GM21526 (cell line): ENCODE measurements at regions not wholly inside any gene's neighbourhood (a gene's known extent, or its start where the extent isn't known, plus 50 kb on each side); places are given as distances from the start of the nearest gene placed in this dataset.
"Not testable (repeated sequence)": the region's sequence is repeated elsewhere in the genome, so short reads cannot be mapped to it uniquely, and the experiment has no call there.

Experiments used
- ATAC-seq: cut with Tn5 transposase; IDR thresholded peaks from one replicate; pipeline ENCODE4 v1.9.1; 2021; ENCODE audit warnings: moderate library complexity; ENCODE audit not compliant: unreplicated experiment, low FRiP score

DNA sequence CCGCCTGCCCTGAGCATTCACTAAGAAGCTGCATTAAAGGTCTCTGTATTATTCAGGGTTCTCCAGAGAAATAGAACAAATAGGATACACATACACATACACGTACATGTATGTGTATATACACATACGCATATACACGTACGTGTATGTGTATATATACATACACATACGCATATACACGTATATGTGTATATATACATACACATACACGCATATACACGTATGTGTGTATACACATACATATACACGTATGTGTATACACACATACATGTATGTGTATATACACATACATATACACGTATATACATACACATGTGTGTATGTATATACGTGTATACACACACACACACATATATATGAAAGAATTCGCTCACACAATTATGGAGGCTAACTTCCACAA is 108.9 kb upstream of the BARHL2 start:
- ATAC-seq, result no peak

DNA sequence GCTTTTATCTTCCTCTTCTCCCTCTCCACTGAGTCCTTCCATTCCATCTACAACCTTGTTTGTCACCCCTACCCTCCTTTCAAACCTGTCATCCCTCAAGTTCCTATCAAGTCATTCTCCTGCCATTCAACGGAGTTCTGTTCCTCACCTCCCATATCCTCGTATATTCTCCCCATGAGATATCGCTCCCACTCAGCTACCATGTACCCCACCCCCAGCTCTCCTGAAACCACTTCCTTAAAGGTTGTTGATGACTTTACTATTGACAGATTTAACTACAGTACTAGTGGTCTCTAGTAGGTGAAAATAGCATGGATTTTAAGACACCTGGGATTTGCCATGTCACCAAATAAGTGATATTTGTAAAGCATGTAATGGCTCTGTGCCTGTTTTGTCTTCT is 107.4 kb upstream of the BARHL2 start:
- no peak for ATAC-seq

DNA sequence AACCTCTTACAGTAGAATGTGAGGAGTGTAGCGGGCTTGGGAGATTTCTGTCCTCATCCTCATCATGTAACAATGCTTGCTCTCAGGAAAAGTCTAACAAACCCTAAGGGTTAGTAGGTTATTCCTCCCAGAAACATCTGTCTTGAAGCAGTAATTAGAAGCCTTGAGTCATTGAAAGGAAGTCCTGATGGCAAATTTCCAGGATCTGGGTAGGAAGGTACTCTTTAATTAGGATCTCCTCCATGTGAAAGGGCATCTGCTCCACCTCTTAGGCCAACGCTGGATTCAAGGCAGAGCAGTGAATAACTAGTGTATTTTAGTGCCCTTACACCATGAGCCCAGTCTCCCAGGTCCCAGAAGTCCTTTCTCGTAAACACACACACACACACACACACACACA is 106.6 kb upstream of the BARHL2 start:
- no peak for ATAC-seq

DNA sequence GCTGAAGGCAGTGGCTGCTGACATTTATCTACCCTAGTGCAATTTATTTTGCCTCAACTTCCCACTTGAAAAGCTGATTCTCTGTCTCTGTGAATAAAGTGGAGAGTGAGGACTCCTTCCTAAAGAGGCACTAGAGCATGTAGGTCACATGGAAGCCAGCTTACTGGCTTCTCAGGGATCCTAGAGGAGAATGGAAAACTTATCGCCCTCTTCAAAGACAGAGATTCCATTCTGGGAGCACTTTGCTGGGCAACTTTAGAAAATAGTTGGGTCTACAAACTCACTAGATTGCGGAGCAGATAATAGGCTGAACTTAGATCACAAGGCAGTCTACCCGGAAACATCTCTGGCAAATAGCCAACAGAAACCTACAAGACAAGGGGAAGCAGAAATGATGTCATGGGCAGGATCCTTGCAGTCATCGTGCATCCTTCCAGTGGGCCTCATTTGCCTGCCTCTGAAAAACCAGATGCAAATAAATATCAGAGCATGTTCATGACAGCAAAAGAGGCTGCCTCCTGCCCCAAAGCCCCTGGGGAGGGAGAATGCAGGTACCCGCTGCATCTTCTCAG is 104.8 kb upstream of the BARHL2 start:
- ATAC-seq, result no peak

DNA sequence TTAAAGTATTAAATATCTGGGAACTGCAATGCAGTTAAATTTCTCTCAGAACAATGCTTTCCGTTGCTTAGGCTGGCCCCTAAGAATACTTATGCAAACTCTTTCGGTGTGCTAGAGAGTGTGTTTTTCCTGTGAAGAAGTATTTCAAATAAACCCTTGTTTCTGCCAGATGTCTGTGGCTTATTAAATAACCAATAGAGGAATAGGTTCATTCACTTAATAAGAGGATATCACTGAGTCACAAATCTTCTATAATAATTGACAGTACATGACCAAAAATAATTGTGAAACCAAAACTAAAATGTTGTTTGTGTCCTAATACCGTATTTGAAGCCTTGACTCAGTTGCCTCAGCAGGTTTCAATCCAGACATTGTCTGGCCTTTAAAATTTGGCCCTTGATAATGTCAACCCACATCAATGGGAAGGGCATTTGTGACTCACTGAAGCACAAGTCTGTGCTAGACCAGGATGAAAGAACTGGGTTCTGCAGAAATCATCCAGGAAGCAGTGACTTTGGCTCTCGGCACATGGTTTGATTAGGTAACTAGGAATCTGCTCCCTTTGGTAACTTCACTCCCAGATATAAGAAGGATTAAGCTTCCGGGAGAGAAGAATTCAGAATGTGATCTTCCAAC is 104.2 kb upstream of the BARHL2 start:
- ATAC-seq, result no peak

DNA sequence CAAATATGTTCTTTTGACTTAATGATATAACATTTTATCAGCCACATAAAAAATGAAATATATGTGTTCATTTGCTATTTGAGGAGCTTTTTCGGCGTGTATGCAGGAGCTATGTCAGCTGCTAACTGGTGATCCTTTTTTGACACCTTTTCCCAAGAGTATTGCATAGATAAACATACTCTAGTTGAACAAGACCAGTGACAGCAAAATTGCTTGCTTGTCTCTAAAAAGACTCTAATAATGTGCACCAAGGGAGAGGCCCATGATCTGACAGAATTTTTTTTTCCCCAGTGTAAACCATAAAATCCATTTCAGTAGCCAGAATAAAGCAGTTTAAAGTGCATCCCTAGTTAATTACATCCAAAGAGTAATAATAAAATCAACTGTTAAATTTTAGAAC is 103.6 kb upstream of the BARHL2 start:
- ATAC-seq, result no peak

DNA sequence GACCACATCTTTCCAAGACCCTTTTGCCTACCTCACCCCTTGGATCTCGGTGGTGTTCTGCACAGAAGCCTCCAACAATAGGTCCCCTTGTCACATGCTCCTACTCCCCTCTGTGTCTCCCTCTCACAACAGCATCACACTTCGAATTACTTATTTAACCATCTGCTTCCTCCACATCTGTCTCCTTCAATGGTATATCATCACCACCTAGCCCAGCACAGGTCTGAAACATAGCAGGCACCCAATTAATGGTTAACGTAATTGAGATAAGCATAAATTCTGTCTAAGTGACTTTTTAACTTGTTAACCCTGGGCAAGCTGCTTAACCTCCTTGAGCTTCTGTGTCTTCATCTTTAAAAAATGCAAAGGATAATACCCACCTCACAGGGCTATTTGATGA is 100.3 kb upstream of the BARHL2 start:
- ATAC-seq, result no peak

DNA sequence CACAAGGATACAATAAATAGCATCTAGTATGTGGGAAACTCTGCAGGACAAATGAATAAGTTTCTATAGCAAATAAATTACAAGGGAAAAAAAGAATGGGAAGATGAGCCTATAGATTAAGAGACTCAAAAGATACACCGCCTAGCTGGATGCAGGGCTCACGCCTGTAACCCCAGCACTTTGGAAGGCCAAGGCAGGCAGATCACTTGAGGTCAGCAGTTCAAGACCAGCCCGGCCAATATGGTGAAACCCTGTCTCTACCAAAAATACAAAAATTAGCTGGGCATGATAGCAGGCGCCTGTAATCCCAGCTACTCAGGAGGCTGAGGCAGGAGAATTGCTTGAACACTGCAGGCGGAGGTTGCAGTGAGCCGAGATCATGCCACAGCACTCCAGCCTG is 95.1 kb upstream of the BARHL2 start:
- not testable (repeated sequence) for ATAC-seq

DNA sequence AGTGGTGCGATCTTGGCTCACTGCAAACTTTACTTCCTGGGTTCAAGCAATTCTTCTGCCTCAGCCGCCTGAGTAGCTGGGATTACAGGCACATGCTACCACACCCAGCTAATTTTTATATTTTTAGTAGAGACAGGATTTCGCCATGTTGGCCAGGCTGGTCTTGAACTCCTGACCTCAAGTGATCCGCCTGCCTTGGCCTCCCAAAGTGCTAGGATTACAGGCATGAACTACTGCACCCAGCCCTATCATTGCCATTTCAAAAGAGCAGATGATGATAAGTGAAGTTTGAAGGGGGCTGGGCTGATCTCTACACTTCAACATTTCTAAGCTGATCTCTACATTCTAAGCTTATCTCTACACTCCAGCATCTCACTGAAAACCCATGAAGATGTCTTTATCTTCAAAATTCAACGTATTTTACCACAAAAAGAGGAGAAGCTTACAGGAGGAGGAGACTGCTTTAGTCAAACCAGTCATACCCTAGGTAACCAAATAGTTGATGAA is 94.4 kb upstream of the BARHL2 start:
- not testable (repeated sequence) for ATAC-seq

DNA sequence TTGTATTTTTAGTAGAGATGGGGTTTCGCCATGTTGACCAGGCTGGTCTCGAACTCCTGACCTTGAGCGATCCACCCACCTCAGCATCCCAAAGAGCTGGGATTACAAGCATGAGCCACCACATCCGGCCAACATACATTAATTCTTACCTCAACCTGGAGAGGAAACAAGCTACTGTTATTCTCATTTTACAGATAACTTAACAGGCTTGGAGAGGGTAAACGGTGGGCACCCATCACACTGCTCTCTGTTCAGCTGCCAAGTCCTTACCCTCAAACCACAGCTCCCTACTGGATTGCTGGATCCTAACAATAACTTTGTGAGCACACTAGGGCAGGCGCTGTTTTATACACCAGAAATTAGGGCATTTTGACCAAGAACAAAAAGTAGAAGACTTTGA is 93.6 kb upstream of the BARHL2 start:
- ATAC-seq, result no peak

DNA sequence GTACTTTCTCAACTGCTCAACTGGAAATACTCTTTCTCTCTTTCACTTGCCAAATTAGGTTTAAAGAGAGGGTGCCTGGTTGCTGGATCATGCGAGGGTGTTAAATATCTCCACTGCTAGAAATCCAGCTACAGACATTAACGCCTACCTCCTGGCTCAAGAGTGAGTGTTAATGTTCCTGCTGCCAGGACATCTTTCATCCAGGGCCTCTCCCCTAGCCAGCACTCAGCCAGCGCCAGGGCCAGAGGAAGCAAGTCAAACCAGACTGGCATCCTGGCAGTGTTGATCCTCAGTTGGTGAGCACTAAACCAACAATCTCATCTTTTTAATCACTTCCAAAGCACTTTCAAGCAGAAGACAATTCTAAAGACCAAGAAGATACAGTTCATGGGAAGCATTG is 92.9 kb upstream of the BARHL2 start:
- no peak for ATAC-seq

DNA sequence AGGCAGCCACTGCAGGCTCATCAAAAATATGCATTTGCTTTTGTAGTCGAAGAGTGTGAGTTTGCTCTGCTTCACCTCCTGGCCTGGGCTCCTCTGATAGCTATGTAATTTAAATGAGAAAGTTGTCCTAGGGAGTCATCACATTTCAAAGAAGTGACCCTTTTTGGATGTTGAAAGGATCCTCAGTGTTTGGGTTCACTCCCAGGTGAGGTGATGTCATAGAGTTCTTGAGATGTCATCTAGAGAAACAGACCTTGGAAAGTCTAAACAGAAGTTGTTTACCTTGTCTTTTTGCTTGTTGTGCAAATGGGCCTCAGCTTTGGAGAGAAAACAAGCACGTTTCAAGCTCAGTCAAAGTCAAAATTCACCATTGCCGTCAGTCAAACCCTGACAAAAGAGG is 92.0 kb upstream of the BARHL2 start:
- no peak for ATAC-seq

DNA sequence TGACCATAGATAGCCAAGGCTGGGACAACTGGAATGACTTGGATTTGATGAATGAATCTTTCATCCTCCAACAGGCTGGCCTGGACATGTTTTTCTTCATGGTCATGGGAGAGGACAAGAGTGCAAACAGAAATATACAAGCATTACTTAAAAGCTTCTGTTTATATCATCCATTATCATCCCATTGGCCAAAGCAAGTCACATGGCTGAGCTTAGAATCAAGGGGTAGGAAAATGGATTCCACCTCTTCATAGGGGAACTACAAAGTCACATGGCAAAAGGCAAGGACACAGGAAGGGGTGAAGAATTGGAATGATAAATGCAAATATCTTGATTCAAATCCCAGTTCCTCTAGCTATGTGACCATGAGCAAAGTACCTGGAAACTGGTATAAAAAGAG is 90.2 kb upstream of the BARHL2 start:
- no peak for ATAC-seq

DNA sequence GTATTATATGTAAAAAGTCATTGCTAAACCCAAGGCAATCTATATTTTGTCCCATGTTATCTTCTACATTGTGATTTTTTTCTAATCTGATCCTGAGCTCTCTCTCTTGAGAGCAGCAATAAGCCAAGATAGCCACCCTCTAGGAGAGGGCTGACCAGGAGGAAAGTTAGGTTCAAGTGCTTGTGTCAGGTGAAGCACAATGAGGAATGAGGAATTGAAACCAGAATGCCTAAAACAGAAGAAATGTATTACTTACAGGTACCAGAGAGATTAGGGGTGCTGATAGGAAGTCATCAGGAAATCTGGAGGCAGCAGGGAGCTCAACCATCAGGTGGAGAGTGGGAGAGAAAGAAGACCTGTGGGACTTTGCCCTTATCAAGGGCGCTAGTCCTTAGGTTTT is 85.5 kb upstream of the BARHL2 start:
- ATAC-seq, result no peak

DNA sequence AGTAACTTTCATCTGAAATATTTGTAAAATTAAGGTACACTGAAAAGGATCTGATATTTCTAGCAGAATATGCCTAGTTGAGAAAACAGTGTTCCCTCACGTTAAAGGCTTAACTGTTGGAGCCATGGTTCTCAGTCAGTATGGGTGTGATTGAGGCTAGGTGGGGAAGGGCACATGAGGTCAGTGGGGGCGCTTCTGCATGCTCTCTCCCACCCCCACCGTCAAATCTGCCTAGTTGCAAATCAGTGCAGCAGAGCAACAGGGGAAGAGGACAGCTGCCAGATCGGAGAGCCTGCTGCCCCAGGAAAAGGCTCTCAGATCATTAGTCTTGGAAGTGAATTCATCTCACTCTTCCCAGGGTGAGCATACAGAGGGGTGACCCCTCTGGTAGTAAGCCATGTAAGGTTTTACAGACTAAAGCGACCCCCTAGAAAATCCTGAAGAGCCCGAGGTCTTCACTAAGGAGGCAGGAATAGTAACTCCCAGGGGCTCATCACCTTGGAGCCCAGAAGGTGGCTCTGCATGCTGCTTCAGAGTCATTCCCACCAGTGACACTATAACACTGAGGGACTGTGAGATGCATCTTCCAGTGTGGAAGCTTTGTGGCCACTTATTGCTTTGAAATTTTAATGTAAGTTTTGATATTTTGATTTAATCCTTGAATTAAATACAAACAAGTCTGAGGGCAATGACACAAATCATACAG is 83.1 kb upstream of the BARHL2 start:
- no peak for ATAC-seq

DNA sequence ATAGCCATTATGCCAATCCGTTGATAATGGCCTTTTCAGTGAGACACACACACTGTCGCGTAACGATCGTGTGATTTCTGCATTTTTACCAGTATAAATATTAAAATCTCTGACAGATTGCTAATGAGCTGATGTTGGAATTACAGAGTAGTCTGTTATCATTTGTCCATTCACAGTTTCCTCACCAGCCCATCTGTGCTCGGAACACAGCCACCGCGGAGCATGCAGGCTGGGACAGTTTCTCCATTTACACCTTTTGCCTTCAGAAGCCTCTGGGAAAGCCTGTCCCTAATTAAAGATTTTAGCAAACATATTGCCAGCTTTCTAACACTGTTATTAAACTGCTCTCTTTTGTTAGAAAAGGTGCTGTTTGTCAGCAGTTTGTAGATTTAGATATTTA is 82.2 kb upstream of the BARHL2 start:
- no peak for ATAC-seq

DNA sequence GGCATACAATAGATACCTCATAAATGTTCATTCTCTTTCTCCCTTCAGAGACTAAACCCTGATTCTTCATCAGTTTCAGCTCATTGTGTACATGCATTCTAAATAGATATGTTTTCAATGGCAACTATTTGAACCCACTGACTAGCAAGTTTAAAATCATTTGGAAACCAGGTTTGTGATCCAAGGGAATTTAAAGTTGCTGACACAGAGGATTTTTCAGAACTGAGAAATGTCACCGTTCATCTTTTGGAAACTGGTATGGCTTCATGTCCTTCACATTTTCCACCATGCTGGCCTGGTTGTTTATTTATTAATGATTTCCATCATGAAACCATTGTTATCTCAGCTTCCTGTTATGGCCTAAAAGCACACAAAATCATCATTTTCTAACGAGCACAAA is 81.8 kb upstream of the BARHL2 start:
- no peak for ATAC-seq

DNA sequence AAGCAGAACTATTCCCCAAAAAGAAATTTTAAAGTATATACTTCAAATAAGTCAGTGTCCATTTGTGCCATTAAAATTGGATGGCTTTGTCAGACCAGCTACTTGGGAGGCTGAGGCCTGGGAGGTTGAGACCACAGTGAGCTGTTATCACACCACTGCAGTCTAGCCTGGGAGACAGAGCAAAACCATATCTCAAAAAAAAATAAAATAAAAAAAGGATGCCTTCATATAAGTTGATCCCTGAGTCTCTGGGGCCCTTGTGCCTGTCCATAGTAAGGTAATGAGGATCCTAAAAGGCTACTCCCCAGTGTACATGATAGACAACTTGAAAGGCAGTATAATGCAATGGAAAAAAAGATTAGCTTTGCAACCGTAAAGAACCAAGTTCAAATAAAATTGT is 81.2 kb upstream of the BARHL2 start:
- ATAC-seq, result no peak

DNA sequence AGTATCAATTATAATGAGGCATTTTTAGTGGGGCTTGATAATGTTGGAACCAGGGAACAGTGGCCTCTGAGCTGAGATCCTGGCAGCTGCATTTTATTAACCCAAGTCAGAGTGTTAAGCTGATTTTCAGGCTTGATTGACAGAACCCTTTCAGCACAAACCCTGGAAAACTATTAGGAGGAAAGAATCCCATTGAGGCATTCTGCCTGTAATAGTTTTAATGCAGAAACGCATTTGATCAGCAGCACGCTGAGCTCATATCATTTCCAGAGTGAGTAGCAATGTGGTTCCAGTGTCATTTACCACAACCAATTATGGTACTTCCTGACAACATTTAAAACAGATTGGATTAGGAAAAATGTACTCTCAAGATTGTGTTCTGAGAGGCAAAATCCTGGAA is 78.3 kb upstream of the BARHL2 start:
- ATAC-seq, result no peak

DNA sequence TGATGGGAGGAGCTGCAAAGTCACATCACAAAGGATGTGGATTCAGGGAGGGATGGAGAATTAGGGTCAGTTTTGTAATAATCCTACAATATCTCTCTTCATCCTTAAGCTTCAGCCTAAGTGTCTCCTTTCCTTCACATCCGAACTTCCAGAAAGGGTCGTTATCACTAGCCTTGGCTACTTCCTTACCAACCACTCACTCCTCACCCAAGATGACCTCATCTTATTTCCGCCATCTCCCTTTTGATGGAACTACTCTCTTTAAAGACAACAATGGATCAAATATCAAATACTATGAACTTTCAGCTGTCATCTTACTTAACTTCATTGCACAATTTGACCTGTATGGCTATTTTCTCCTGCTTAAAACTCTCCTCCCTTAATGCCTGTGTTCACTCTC is 69.6 kb upstream of the BARHL2 start:
- no peak for ATAC-seq

DNA sequence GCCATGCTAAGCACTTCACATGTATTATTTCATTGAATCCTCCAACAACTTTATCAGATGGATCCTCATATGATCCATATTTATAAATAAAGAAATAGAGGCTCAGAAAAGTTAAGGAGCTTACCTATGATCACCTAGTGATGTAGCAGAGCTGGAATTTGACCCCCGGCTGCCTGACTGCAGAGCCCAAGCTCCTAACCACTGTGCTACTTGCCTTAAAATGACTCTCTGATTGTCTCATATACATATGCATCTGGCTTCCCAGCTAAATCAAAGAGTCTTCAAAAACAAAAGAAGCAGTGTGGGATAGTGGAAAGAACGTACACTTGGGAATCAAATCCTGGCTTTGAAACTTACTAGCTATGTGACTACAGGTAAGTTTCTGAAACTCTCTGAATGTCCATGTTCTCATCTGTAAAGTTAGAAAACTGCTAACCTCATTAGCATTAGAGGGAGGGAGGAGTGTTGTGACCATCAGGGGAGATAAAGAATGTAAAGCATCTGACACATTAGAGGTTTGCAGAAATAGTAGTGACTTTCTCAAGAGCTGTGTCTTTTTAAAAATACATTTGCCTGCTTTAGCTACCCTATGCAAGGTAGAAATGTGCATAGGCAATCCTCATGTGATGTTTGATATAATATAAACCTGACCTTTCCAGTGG is 67.2 kb upstream of the BARHL2 start:
- ATAC-seq, result no peak

DNA sequence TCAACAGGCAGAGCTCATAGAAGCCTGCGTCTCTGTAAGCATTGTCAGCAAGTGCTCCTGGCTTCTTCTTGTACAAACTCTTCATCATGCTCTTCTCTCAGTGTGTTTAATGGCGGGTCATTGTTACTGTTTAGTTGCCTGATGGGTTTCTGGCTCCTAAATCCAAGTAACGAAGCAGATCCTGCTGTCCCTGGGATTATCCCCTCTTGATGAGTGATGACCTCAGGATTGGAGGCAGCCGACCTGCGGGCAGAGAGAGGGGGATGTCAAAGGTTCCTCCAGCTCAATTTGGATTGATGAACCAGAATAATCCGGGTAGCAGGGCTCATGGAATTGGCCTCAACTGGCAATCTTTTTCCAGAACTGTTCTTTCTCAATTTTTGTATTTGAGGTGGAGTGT is 66.1 kb upstream of the BARHL2 start:
- no peak for ATAC-seq
